ENCODE measurements at regions not wholly inside any gene's neighbourhood (a gene's known extent, or its start where the extent isn't known, plus 50 kb on each side); places are given as distances from the start of the nearest gene placed in this dataset.

GRCh38 chr4:127344071-127344470 is 288.7 kb upstream of the INTU start:
- TF ChIP-seq EZH2 (IDR thresholded peaks at IDR 0.05; ENCODE audit: insufficient read depth, poor library complexity, severe bottlenecking) (no peak), EZH2phosphoT487 (IDR thresholded peaks at IDR 0.05; ENCODE audit: insufficient read depth, low read depth) (no peak)

Measured in GM23248 (cell line).